GM23338 (cell line): ENCODE measurements at regions not wholly inside any gene's neighbourhood (a gene's known extent, or its start where the extent isn't known, plus 50 kb on each side); places are given as distances from the start of the nearest gene placed in this dataset.

ENCODE experiments used
- ATAC-seq: fragments of 200-7000 bp; cut with Tn5 transposase; 3 replicates; pipeline ENCODE4 v1.9.1; 2020
- DNase-seq: peaks from one replicate; pipeline ENCODE4 v3.0.0-alpha.2; 2015; ENCODE audit warnings: low spot score
- H2AFZ ChIP-seq: fragments of 200-600 bp; sonication (generic); 2 replicates; pipeline ENCODE4 v1.8.0; 2016; ENCODE audit warnings: antibody characterized with exemption, mild to moderate bottlenecking, moderate library complexity
- H3F3A ChIP-seq: fragments of 200-600 bp; sonication (generic); replicated peaks from 2 replicates; pipeline ENCODE4 v1.8.0; 2017; ENCODE audit warnings: antibody characterized with exemption, mixed run types, low read depth
- H3K27ac ChIP-seq: fragments of 200-600 bp; sonication (generic); 2 replicates; pipeline ENCODE4 v1.6.1; 2016; ENCODE audit warnings: low read depth
- H3K27me3 ChIP-seq: fragments of 200-600 bp; sonication (generic); 2 replicates; pipeline ENCODE4 v1.8.0; 2016; ENCODE audit warnings: mild to moderate bottlenecking, mixed run types, moderate library complexity; ENCODE audit not compliant: insufficient read depth
- H3K36me3 ChIP-seq: fragments of 200-600 bp; sonication (generic); 2 replicates; pipeline ENCODE4 v1.8.0; 2016; ENCODE audit warnings: mild to moderate bottlenecking; ENCODE audit not compliant: insufficient read depth
- H3K4me1 ChIP-seq: fragments of 200-600 bp; sonication (generic); 2 replicates; pipeline ENCODE4 v1.8.0; 2016; ENCODE audit warnings: mild to moderate bottlenecking, moderate library complexity; ENCODE audit not compliant: insufficient read depth
- H3K4me2 ChIP-seq: fragments of 200-600 bp; sonication (generic); 2 replicates; pipeline ENCODE4 v1.7.1; 2017; ENCODE audit warnings: mixed run types
- H3K4me3 ChIP-seq: fragments of 200-600 bp; sonication (generic); 2 replicates; pipeline ENCODE4 v1.6.1; 2016; ENCODE audit warnings: mixed run types
- H3K79me2 ChIP-seq: fragments of 200-600 bp; sonication (generic); replicated peaks from 2 replicates; pipeline ENCODE4 v1.8.0; 2017; ENCODE audit warnings: mild to moderate bottlenecking; ENCODE audit not compliant: insufficient read depth
- H3K9me2 ChIP-seq: fragments of 200-600 bp; sonication (generic); 2 replicates; pipeline ENCODE4 v1.8.0; 2017; ENCODE audit not compliant: insufficient read depth
- H4K20me1 ChIP-seq: fragments of 200-600 bp; sonication (generic); replicated peaks from 2 replicates; pipeline ENCODE4 v1.8.0; 2017; ENCODE audit warnings: mild to moderate bottlenecking; ENCODE audit not compliant: insufficient read depth
- H3K27ac Mint-ChIP-seq: 2 replicates; pipeline ENCODE4 v1.8.0; 2020; ENCODE audit warnings: inconsistent platforms, mild to moderate bottlenecking, moderate library complexity, mixed read lengths
- H3K27me3 Mint-ChIP-seq: 3 replicates; pipeline ENCODE4 v1.8.0; 2022; ENCODE audit warnings: low read depth, mild to moderate bottlenecking, moderate library complexity, mixed read lengths, inconsistent platforms; ENCODE audit not compliant: insufficient read depth, poor library complexity
- H3K36me3 Mint-ChIP-seq: 3 replicates; pipeline ENCODE4 v1.8.0; 2021; ENCODE audit warnings: low read depth, mild to moderate bottlenecking, inconsistent platforms, moderate library complexity, mixed read lengths
- H3K4me1 Mint-ChIP-seq: 3 replicates; pipeline ENCODE4 v1.8.0; 2020; ENCODE audit warnings: mild to moderate bottlenecking, inconsistent platforms, mixed read lengths
- H3K4me3 Mint-ChIP-seq: 3 replicates; pipeline ENCODE4 v1.8.0; 2021; ENCODE audit warnings: moderate library complexity, mild to moderate bottlenecking, inconsistent platforms, mixed read lengths
- H3K9me3 Mint-ChIP-seq: 3 replicates; pipeline ENCODE4 v1.8.0; 2020; ENCODE audit warnings: moderate library complexity, mild to moderate bottlenecking, inconsistent platforms, mixed read lengths
- CREB1 ChIP-seq: fragments of 250-450 bp; sonication (Bioruptor Pico); IDR thresholded peaks from 2 replicates; pipeline ENCODE4 v1.5.0; 2020; ENCODE audit warnings: low read depth, mild to moderate bottlenecking, moderate library complexity
- EZH2 ChIP-seq: fragments of 200-600 bp; sonication (generic); IDR thresholded peaks from one replicate; pipeline ENCODE4 v1.8.0; 2017; ENCODE audit warnings: antibody characterized with exemption, mild to moderate bottlenecking, low read depth; ENCODE audit not compliant: unreplicated experiment
- EZH2phosphoT487 ChIP-seq: fragments of 200-600 bp; sonication (generic); IDR thresholded peaks from one replicate; pipeline ENCODE4 v1.8.1; 2018; ENCODE audit warnings: antibody characterized with exemption; ENCODE audit not compliant: unreplicated experiment
- JUNB ChIP-seq: IDR thresholded peaks from one replicate; pipeline ENCODE4 v1.6.1; 2016; ENCODE audit warnings: antibody characterized with exemption; ENCODE audit not compliant: unreplicated experiment
- NANOG ChIP-seq: IDR thresholded peaks from 2 replicates; pipeline ENCODE4 v1.6.1; 2016; ENCODE audit warnings: antibody characterized with exemption, borderline replicate concordance
- ZNF114 ChIP-seq: fragments of 250-450 bp; sonication (Bioruptor Pico); IDR thresholded peaks from 2 replicates; pipeline ENCODE4 v1.5.0; 2020; ENCODE audit warnings: mild to moderate bottlenecking, moderate library complexity
- ZNF462 ChIP-seq: fragments of 250-450 bp; sonication (Bioruptor Pico); IDR thresholded peaks from 2 replicates; pipeline ENCODE4 v1.5.0; 2020; ENCODE audit warnings: mild to moderate bottlenecking, moderate library complexity

- Histone ChIP-seq H2AFZ (no peak overlapping the region), H3K27ac (no peak overlapping the region), H3K27me3 (no peaks in the 10 kb centered on the region), H4K20me1 (no peaks in the 10 kb centered on the region), H3K79me2 (no peaks in the 10 kb centered on the region), H3F3A (no peaks in the 10 kb centered on the region), H3K36me3 (no peaks in the 10 kb centered on the region), H3K4me3 (no peak overlapping the region), H3K4me2 (no peak overlapping the region), H3K9me2 (peaks cover 4% of the 10 kb centered on the region; the same call in 1 of the 2 replicates), H3K4me1 (no peaks in the 10 kb centered on the region)
- no peaks in the 10 kb centered on the region for H3K36me3 Mint-ChIP-seq
- no peaks in the 10 kb centered on the region for H3K27me3 Mint-ChIP-seq
- H3K4me1 Mint-ChIP-seq, result no peaks in the 10 kb centered on the region
- DNase-seq, result no peak
- ATAC-seq, result no peak
- H3K4me3 Mint-ChIP-seq, result no peak overlapping the region
- no peak overlapping the region for H3K27ac Mint-ChIP-seq
- no peaks in the 10 kb centered on the region for H3K9me3 Mint-ChIP-seq
- no peak for TF ChIP-seq ZNF462 (CRISPR knock-in tag)
- no peak for TF ChIP-seq NANOG
- TF ChIP-seq EZH2phosphoT487, result no peak
- no peak for TF ChIP-seq JUNB
- TF ChIP-seq CREB1, result no peak
- TF ChIP-seq ZNF114, result no peak
- no peak for TF ChIP-seq EZH2
These were observed 594.5 kb downstream of the OLFM4 start for GRCh38 chr13:53623146-53623545.

- no peaks in the 10 kb centered on the region for H3K9me2 ChIP-seq
- H4K20me1 ChIP-seq, result no peaks in the 10 kb centered on the region
- H3K27ac ChIP-seq, result no peak overlapping the region
- Mint-ChIP-seq H3K27ac (no peak overlapping the region), H3K4me3 (no peak overlapping the region), H3K4me1 (peaks cover 3% of the 10 kb centered on the region; the same call in 2 of the 3 replicates), H3K36me3 (no peaks in the 10 kb centered on the region), H3K27me3 (no peaks in the 10 kb centered on the region), H3K9me3 (no peaks in the 10 kb centered on the region)
- H3K27me3 ChIP-seq, result no peaks in the 10 kb centered on the region
- no peaks in the 10 kb centered on the region for H3F3A ChIP-seq
- no peak overlapping the region for H3K4me3 ChIP-seq
- no peak overlapping the region for H3K4me2 ChIP-seq
- DNase-seq, result peak; percentile 20
- no peaks in the 10 kb centered on the region for H3K4me1 ChIP-seq
- H3K79me2 ChIP-seq, result no peaks in the 10 kb centered on the region
- ATAC-seq, result peak; percentile 59; the same call in 2 of the 3 replicates
- no peaks in the 10 kb centered on the region for H3K36me3 ChIP-seq
- peak overlapping the region; percentile 80; the same call in 1 of the 2 replicates for H2AFZ ChIP-seq
- no peak for TF ChIP-seq ZNF462 (CRISPR knock-in tag)
These were observed 602.9 kb downstream of the OLFM4 start for GRCh38 chr13:53631511-53631910.
